GM12891 (cell line): ENCODE measurements at regions not wholly inside any gene's neighbourhood (a gene's known extent, or its start where the extent isn't known, plus 50 kb on each side); places are given as distances from the start of the nearest gene placed in this dataset.

Source experiments
- PAX5 ChIP-seq: IDR thresholded peaks from 2 replicates; pipeline ENCODE4 v1.6.1; 2011; ENCODE audit warnings: low read length, moderate library complexity, mild to moderate bottlenecking; ENCODE audit not compliant: insufficient read depth, severe bottlenecking
- POLR2A ChIP-seq: IDR thresholded peaks from 2 replicates; pipeline ENCODE4 v1.6.1; 2011; ENCODE audit warnings: low read depth, low read length, control low read depth
- POLR2AphosphoS5 ChIP-seq: IDR thresholded peaks from 2 replicates; pipeline ENCODE4 v1.6.1; 2011; ENCODE audit warnings: low read depth, low read length, control low read depth
- POU2F2 ChIP-seq: IDR thresholded peaks from 2 replicates; pipeline ENCODE4 v1.6.1; 2011; ENCODE audit warnings: low read depth, mild to moderate bottlenecking, control low read depth, low read length, moderate library complexity
- SPI1 ChIP-seq: IDR thresholded peaks from 2 replicates; pipeline ENCODE4 v1.6.1; 2011; ENCODE audit warnings: low read depth, low read length, control low read depth
- TAF1 ChIP-seq: IDR thresholded peaks from 2 replicates; pipeline ENCODE4 v1.6.1; 2011; ENCODE audit warnings: low read depth, low read length, control low read depth

DNA sequence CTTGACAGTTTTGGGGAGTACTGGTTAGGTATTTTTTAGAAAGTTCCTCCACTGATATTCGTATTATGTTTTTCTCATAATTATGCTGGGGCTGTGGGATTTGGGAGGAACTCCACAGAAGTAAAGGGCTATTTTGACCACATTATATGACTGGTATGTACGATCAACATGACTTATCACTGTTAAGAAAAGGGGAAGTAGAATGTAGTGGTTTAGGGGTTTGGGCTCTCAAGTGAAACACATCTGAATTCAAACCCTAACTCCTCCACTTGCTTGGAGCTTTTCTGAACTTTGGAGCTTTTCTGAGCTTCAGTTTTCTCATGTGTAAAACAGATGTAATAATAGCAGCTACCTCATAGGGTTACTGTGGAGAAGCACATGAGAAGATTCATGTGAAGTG is 96.4 kb upstream of the C1GALT1C1 start:
- TF ChIP-seq POLR2A = no peak
- TF ChIP-seq POLR2AphosphoS5 = no peak
- TF ChIP-seq POU2F2 = no peak
- TF ChIP-seq TAF1 = no peak
- TF ChIP-seq SPI1 = peak; percentile 90
- TF ChIP-seq PAX5 = no peak
